ENCODE measurements at regions not wholly inside any gene's neighbourhood (a gene's known extent, or its start where the extent isn't known, plus 50 kb on each side); places are given as distances from the start of the nearest gene placed in this dataset.

DNA sequence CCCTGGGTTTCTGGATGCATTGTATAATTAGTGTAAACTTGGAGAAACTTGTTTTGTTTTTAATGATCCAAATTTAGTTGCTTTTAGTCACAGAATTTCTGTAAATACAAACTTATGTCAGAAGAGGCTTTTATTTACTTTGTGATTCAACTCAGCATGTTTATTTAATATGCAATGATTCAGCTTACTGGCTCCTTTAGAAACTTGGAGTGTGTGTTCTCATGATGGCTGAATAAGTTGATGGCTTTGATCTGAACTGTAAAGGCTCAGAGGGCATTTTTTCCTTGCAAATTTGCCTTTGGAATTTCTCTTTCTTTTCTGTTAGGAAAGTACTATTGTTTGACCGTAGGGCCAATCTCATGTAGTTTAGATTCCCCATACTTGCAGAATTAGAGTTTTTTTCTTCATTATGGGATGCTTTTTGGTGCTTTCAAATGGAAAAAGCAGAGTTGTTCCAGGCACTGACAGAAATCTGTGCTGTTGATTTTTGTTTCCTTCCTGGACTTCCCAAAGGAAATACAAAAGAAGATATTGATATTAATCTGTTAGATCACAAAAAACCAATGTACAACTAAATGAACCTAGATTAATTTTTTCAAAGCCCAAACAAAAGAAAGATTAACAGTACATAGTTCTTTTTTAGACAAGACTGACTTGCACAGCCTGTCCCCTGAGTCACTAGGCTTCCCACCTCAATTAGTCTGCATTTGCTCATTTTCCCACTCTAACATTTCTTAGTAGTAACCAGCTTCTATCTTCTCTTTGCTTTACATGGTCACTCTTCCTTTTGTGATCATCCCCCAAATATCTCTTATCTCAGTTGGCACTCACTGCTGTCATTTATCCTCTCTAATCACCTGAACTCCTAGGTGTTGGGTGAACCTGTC, 96.8 kb upstream of the AGR3 start:
- no peak for DNase-seq

DNA sequence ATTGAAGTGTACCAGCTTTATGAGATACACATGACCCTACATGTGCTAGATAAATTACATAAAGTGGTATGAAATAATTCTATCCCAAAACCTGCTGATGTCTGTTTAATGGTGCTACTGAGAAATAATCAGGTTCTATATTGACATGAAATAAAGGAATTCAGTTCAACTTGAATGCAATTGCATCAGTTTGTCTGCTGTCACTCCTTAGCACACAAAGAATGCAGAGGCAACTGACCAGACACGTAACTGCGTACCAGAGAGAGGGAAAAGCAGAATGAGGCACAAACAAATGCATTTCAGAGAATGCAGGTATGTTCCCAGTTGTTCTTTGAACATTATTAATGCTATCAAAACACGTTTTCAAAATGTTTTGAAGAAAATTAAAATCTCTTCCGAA, 98.8 kb upstream of the AGR3 start:
- no peak for DNase-seq

DNA sequence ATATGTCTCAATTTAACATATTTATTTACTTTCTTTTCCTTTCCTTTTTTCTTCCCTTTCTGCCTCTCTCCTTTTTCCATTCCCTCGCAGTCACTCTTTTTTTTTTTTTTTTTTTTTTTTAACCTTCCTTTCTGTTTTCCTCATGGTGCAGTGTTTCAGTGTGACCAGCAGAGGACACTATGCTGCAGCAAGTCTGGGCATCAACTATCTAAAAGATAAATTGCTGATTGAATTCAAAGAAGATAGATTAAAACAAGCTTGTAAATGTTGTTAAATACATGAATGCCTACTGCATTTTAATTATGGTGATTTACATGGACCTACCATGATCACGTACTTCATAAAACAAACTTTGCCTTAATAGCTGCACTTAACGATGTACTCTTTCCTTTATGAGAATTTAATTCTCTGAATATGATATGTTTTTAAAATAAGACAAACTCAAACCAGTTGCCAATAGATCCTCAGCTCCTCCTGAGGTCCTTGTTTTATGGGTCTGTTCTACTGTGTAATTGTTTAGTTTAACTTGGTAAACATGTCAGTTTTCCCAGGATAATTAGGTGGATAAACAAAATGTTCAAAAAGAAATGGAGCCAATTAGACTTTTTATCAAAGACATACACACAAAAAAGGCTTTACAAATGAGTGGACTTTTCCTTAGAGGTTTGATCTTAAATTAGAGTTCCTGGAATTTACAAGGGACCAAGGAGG, 101.0 kb upstream of the AGR3 start:
- DNase-seq, result peak; percentile 21

DNA sequence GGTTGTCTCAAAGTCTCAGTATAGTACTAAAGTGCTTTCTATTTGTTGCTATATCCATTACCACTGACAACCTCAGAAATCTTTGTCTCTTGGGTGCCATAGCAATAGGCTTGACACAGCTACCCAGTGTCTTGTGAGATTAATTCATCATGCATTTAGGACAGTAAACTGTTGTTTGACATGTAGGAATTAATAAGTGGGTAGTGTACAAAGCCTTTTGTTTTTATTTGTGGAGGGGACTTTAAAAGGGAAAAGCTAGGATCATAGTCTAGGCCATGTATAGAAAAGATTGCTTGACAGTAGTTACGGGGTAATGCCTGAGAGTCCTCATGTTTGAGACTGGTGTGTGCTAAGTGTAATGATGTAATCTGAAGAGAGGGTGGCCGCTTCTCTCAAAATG, 102.6 kb upstream of the AGR3 start:
- DNase-seq, result no peak

DNA sequence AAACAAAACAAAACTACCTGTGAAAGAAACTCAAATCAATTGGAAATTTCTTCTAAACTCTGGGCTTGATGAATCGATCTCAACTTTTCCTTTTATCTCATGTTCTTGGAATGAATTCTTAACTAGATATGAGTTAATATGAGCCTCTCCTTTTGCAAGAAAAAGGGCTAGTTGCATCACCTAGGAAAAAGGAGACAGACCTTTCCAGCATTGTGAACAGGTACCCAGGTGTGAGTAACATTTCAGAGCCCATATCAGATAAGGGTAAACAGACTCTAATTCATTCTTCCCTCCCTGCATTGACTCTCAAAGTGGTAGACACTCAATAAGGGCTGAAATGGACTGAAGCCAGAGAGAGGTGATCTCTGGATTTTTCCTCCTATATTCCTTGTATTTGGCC, 103.8 kb upstream of the AGR3 start:
- DNase-seq, result no peak

DNA sequence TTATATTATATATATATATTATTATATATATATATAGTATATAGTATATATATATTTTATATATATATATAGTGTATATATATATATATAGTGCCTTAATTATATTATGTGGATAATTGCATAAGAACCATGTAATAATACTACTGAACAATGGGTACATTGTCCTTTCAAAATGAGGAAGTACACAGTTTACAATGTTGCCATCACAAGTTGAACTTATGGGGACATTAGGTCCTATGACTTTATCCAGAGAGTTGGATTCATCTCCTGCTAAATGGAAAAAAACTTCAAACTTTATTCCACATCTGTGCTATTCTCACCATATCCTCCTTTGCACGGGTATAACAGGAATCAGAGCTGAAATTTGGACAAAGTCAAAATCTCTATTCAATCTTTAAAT, 105.0 kb upstream of the AGR3 start:
- no peak for DNase-seq

DNA sequence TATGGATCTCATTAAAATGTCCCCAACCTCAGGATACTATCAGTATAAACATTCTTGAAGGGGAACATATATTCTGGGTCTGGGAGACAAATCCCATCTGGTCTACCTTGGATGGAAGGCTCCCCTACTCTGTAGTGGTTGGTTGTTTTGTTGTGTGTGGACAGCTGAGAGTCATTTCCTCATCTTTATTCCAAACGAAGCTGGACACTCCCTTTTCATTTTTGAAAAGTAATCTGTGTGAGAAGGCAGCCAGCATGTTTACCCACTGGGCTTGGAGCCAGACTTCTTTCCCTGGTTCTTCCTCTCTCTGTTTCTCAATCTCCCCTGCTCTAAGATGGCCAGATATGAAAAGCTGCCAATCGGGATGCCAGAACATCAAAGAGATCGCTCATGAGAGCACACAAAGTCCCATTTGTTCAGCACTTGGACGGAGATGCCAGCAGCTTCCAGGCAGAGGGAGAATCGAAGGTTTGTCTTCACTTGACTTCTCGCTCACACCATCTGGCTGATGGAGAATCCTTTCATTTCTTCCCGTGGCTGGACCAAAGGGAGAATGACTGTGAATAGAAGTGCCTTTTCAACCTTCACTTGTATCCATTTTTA, 108.1 kb upstream of the AGR3 start:
- no peak for DNase-seq

DNA sequence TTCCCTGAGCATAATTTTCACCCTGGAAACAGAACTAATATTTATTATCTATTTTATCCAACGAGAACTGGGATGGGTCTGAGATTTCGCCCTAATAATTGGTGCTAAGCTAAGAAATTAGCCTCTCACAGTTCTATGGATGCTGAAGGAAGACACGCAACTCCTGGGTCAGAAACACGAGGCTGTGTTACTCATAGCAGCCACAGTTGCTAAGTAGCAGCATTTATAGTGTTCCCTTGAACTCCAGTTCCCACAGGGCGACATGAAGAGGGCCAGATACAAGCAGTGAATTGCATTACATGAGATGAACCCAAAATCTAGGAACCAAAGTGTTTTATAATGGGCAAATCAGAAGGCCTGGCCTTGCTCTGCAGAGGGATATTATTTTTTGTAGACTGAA, 109.8 kb upstream of the AGR3 start:
- DNase-seq, result no peak

DNA sequence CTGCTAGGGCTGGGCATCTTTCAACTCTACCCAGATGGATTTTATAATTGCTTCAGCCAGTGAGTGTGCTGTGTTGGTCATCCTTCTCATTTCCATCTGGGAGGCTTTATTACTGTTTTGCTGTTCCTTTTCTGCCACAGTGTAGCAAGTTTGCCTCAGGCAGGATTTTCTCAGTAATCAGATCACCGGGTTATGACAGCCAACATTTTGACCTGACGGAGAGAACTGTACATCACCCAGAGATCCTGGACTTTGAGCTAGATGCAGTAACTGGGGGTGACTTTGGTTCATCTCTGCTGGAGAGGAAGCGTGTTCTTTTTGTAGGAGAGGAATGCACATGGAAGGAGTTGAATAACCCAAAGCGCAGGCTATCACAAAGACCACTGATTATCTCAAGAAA, 111.8 kb upstream of the AGR3 start:
- DNase-seq, result no peak

DNA sequence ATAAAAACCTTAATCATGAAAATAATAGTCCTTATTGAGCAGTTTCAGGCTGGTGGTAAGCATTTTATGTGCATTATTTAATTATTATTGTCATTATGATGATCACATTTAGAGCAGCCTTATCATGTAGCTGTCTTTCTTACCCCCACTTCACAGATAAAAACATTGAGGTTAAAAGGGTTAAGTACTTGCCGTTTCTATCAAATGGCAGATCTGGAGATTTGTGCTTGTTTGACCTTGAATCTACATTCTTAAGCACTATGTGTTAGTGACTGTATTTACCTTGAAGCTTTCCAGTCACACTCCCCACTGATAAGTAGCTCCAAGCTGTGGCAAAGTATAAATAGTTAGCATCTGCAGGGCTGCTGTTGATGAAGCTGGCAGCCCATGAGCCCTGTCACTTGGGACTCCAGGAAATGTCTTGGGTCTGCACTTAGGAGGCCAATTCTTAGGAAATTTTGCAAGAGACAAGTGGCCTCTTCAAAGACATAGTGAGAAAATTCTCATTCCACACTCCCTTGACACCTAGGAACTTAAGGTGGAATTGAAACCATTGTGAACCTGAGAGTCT, 116.8 kb upstream of the AGR3 start:
- DNase-seq, result no peak

DNA sequence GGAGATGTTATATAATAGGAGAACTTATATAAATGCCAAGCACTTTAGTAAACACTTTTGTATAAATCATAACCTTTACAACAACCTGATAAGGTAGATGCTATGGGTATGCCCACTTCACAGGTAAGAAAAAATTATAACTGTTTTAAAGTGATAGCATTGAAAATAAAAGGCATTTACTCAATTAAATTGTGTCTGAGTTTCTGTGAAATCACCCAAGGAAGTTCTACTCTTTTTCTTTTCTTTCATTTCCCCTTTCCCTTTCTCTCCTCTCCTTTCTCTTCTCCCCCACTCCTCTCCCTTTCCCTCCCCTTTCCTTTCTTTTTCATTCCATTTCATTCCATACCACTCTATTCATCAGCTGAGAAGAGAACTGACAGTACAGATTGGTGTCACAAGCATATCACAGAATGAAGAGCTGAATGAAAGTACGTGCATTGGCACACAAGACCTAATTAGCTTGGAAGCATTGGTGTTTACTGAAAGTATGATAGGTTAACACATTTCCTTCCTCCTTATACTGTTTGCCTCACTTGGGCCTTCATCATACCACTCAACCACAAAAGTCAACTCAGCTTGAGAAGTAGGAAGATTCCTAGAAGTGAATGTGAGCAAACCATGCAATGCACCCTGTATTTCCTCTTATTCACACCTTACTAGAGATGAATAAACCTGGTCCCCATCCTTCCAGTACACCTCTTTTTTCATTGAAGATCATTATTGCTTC, 117.9 kb upstream of the AGR3 start:
- DNase-seq, result no peak

DNA sequence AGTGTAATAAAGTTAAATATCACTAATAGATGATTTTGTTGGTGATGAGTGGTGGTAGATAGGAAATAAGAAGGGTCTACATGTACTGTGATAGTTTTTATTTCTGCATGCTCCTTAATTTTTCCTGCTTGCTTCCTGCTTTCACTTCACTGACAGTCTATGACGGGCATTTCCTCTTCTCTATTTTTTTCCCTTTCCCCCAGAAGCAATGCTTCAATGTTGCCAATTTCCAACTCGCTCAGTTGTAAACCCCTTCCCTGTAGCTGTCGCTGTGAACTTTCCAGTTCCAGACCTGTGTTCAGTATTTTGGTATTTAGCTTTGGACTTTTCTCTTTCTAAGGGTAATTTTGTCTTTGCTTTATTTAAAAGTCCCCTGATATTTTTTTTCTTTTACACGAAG, 123.5 kb upstream of the AGR3 start:
- no peak for DNase-seq

DNA sequence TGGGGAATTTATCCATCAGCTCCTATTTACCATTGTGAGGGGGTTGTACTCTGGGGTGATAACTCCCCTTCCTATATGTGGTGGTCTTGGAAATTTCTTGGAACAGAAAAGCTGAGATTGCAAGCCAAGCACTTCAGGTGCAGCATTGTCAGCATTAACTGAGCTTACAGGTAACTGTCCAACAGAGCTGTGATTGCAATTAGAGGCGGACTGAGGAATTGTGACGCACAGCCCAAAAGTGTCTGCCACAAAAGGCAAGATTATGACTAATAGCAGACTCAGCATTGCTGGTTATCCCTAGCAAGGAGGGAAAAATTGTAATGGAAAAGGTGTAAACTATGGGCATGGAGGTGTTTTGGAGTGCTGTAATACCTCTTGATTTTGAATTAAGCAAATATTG, 126.1 kb upstream of the AGR3 start:
- DNase-seq, result no peak

DNA sequence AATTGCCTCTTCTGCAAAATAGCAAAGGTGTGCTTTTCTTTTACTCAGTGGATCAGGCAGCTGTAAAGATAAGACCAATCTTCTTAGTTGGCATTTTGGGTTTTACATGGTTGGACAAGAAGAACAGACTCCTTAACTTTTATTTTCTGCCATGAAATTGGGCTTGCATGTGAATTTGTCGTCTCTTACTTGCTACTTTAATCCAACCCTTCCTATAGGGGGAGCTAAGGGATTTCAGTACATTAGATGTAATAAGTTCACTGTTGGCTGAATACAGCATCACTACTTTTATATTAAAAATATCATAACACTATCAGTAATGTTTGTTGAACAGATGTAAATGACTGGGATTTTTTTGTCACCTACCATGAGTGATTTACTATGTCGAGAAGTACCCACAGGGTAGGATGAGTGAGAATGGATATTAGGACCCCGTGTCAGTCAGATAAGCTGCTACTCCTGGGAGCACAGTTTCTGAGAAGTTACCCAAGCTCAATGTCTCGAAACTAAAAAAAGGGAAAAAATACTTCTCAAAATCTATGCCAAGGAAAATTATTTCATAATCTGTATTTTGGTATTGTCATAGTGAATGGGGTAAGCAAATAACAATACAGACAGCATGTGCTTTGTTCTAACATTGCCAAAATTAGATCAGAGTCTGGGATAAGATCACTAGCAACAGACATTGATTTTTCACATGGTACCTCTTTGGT, 127.4 kb upstream of the AGR3 start:
- no peak for DNase-seq

DNA sequence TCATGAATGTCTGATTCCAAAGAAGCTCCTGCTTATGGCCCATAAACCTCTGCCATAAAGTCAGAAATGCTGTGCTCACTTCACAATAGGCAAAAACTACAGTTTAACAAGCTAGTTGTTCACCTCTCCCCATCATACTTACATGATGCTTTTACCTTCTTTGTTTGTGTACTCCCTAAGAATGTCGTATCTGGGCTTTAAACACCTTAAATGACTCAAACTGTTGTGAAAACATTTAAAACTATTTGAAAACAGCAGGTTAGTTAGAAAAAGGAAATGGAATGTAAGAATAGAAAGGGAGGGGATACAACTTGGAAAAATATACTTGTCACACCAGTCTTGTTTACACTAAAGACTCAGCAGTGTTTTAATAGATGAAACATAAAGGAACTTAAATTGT, 128.2 kb upstream of the AGR3 start:
- DNase-seq, result no peak

DNA sequence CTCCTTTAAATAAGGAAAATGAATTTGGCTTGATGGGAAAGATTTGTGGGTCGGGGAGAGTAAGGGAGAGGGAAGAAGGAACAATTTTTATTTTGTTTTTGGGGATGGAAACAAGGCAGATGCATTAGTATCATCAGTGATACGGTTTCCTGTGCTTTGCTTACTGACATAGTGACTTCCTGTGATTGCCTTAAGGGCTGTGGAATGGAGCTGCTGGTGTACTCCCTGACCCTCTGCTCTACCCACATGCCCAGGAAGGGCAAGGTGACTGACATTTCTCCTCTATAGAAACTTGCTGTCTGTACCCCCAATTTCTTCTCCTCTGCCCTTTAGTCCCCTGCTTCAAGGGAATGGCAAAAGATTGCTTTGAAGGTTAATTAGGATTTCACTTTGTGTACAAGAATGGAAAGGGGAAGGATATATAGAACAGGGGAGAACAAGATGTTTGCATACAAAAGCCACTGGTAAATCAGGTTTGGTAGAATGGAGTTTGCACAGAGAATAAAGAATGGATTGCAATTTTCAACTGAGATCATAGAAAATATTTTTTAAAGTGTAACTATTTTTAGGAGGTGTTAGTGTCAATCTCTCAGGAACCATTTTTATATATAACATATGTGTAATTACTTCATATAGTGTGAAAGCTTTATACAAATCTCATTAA, 129.0 kb upstream of the AGR3 start:
- no peak for DNase-seq

DNA sequence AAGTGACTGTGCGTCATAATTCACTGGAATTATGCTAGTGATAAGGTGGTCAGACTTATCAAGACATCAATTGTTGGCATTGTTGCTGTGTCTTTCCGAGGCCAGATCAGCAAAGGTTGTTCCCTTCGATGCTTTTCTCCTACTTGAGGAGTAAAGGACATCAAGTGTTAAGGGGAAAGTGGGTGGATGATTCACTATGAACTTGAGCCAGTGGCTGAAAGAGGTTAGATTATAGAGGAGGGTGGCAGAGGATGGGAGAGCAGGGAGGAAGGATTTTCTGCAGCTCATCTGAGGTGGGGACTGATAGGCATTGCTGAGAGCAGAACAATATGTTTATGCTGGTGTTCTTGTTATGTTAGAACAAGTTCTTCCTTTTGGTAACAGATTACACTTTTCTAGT, 131.4 kb upstream of the AGR3 start:
- no peak for DNase-seq

DNA sequence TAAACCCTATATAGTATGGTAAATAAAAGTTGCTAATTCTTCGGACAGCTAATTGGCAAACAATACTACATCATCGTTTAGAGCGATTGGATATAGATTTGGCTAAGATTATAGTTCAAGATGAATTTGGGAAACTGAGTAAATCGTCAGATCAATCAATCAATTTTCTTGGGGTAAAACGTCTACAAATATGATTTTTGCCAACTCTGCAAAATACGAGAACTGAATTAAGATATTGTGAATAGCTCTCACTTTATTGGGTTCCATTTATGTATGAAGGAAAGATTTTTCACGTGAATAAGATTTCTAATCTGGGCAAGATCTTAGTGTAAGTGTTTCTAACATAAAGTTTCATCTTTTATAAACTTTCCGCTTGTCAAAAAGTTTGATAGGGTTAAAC, 132.9 kb upstream of the AGR3 start:
- no peak for DNase-seq

DNA sequence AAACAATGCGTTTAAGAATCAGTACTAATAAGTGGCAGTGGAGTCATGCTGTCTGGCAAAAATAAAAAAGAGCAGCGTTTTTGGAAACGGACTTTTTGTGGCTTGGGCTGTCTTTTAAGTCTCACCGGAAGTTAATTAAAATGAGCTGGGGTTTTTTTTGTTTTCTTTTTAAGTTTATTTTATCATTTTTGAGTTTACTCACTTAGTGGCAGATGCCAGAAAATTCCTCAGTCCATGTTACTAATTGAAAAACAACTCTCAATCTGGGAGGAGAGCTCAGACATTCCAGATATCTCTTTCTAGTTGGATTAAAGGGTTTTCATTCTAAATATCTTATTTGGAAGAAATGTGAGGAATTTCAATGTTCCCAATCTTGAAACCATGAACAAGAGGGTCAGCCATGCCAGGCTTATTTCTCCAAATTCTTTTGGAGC, 133.8 kb upstream of the AGR3 start:
- no peak for DNase-seq

DNA sequence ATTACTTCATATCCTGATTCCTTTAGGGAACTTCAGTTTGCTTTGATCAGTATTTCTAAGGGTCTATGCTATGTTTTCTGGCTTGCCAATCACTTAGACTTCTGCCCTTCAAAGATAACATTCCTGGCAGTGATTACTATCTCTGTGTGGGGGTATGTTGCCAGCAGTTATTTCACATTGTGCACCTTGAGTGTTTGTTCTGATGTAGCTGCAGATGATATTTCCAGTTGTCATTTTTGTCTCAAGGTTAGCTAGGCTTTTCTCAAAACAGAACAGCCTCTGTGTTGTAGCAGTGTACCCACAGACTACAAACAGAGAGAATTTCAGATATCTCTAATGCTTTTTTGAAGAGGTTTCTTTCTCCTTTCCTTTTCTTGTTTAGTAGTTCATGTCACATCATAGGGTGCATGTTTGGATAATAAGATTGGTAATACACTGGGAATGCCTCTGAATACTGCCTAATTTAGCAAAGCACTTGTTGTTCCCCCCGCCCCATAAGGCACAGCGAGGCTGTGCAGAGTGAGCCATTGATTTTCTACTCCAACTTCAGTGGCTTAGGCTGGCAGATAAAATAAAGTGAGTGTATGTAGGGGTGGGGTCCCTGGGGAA, 134.7 kb upstream of the AGR3 start:
- no peak for DNase-seq

DNA sequence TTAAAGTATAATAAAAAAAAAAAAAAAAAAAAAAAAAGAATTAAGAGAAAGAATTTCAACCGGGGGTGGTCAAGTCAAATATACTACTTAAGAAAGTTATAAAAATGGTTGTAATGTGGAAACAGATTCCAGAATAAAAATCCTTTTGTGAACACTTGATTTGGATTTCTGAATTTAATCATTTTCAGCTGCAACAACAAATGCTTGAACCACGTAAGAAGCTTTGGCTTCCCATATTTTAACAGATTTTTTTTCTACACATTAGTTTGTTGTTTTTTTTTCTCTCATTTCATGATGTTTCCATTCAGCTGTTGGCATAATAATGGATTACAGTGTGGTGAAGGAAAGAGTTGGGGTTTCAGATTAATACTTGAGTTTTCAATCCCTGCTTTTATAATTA, 137.3 kb upstream of the AGR3 start:
- DNase-seq, result no peak

Measured in activated T-cell treated with anti-CD3 and anti-CD28 coated beads, Interleukin-2, amount 50 U/mL, for 1 hour (primary cell).